Vagina (tissue), 2 donors: ENCODE measurements at regions not wholly inside any gene's neighbourhood (a gene's known extent, or its start where the extent isn't known, plus 50 kb on each side); places are given as distances from the start of the nearest gene placed in this dataset.

ENCODE experiments used
- CTCF ChIP-seq, 3 experiments: fragments of 450-650 bp in 2 of 3; fragments of 200-600 bp in 1 of 3; sonication (generic) in 1 of 3; IDR thresholded peaks; one replicate each; pipeline ENCODE4 v1.5.1; 2017 to 2019; ENCODE audit warnings: antibody characterized with exemption in 3 of 3, mild to moderate bottlenecking in 2 of 3, moderate library complexity in 2 of 3
- POLR2A ChIP-seq, 2 donors: fragments of 450-650 bp; IDR thresholded peaks; one replicate each; pipeline ENCODE4 v1.6.1; 2017; ENCODE audit warnings: antibody characterized with exemption in 2 of 2, mild to moderate bottlenecking in 2 of 2, moderate library complexity in 2 of 2
- POLR2AphosphoS5 ChIP-seq, 2 donors: sonication (generic); formaldehyde crosslinking; IDR thresholded peaks; one replicate each; pipeline ENCODE4 v1.9.0; 2017; ENCODE audit warnings: antibody characterized with exemption in 2 of 2, mild to moderate bottlenecking in 2 of 2, low read depth in 1 of 2; ENCODE audit not compliant: insufficient read depth in 1 of 2

- TF ChIP-seq POLR2A (IDR thresholded peaks at IDR 0.05) (no peak), CTCF (IDR thresholded peaks at IDR 0.05) (no peak), POLR2AphosphoS5 (IDR thresholded peaks at IDR 0.05; ENCODE audit: insufficient read depth in 1 of 2, low read depth in 1 of 2) (no peak)
Measured at GRCh38 chr13:73157031-73157430, 98.2 kb downstream of the KLF5 start.
